ENCODE measurements at regions not wholly inside any gene's neighbourhood (a gene's known extent, or its start where the extent isn't known, plus 50 kb on each side); places are given as distances from the start of the nearest gene placed in this dataset.

DNA sequence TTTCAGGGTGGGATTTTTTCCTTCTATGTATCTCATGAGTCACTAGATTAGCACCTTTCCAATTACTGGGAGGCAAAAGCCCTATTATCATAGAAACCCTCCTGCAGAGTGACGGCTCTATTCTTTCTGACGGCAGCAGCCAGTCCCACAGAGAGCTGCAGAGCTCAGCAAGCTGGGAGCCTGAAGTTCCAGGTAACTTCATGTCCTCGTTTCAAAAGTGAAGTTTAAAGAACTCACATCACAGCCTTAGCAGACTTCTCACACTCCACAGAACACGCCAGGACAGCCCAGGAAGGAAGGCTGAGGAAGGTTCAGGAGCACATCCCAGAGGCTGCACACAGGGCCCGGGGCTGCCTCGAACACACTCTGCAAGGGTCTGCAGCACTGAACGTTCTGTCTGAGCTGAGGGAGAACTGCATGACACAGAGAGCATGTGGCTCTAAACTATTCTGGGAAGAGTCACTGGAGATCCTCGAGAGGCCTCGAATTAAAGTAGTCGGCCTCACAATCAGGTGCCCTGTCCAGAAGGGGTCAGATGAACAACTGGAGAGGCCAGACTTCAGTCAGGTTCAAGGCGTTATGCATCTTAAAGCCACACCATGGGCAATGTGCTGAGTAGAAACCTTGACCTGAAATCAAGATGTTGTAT, 104.2 kb upstream of the DRD2 start:
- no peak for DNase-seq

DNA sequence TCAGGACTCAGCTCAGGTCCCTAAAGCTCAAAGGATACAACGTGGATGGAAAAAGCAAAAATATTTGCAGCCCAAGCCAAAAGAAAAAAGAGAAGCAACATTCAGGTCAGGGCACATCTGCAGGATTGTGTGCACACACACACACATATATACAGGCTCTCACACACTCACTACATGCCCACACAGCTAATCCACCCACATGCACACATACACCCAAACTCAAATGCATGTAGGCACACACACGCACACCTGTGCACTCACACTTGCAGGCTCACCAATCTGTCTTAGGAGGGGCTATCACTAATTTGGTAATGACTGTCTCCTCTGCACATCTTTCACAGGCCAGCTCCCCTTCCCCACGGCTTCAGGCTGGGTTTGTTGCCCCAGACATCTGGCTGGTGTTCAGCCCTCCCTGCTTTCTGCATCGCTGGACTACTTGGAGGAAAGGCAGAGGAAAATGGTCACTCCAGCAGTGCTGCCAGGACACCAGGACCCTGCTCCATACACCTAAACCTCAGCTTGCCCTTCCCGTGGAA, 103.6 kb upstream of the DRD2 start:
- DNase-seq, result no peak

DNA sequence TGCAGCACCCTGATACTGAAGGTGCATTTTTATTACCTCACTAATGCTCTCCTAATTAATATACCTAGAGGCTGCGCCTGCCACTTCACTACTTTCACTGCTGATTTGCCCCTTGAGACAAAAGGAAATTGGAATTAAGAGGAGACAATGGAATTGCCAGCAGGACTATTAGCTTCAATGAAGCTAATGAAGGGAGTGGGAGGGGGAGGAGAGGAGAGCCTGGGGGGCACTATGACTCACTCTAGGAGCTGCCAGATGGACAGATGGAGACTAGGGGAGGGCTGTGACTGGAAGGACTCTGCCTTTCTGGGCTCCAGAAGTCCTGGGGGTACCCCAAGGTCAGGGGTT, 102.8 kb upstream of the DRD2 start:
- DNase-seq, result no peak

DNA sequence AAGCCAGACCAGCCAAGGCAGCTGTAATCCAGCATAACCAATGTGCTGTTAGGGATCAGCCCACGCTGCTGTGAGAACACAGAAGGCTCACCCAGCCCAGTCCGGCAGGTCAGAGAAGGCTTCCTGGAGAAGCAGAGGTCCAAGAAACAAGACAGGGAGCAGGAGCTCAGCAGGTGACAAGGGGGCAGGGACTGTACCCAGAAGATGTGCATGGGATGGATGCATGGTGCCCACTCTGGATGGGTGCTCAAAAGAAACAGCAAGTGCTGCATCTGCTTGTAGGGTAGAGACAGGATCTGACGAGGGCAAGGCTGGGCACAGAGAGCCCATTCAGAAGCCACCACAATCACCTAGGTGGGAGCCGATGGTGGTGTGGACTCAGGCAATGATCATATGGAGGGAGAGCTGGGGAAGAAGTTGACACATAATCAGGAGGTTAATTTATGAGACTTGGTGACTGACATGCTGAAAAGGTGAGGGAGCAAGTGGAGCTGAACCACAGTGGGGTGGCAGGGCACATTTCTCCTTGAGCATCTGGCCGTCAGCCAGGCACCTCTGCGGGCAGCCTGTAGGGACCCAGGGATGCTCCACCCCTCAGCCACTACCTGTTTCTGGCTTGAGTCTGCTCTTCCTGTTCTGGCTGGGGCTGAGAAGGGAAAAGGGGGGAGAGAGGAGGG, 102.3 kb upstream of the DRD2 start:
- peak; percentile 92 for DNase-seq

DNA sequence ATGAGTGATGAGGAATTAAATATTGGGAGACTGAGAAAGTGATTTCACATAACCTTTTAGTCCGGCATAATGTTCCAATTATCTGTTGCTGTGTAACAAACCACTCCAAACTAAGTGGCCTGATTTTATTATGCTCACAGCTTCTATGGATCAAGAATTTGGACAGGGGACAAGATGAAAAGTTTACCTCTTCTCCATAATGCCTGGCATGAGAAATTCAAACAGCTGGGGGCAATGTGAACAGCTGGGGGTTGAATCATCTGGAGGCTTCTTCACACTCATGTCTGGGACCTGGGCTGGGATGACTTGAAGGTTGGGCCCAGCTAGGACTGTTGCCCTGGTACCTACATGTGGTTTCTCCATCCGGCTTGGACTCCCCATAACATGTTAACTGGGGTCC, 99.4 kb upstream of the DRD2 start:
- DNase-seq, result peak; percentile 21

DNA sequence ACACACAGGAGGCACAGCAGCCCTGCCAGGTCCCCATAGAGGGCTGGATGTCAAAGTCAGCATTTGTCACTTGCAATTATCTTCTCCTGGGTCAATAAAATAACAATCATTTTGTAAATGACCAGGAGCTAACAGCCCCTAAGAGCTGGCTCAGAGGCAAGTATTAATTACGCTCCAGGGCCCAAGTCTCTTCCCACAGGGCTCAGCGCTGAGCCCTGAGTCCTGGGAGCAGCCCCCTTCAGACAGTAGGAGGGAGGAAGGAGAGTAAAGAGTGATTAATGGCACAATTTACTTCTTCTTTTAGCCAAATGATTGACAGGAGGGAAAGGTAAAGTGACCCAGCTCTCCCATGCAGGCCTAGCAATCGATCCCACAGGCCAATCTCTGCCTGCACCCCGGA, 99.0 kb upstream of the DRD2 start:
- no peak for DNase-seq

DNA sequence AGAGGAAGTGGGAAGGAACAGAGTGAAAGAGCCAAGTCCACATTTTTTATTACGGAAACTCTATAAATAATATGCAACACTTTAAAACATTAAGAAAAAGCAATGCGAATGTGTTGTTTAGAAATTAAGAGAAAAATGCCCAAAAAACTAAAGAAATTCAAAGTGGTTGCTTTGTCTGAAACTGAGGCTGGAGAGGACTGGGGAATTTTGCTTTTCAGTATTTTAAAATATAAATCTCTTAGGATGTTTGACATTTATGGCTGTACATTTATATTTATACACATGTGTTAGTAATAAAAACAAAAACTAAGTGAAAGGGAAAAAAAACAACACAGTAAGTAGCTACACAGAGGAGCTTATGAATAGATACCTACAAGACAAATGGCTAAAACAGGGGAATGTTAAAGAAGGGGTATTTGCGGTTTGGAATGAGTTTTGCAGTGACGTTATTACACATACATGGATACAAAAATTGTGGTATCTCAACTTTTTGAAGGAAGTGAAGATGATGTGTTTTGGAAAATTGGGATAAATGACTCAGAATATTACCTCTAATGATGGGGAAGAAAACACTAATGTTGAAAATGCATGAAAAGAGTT, 97.0 kb upstream of the DRD2 start:
- DNase-seq, result no peak

DNA sequence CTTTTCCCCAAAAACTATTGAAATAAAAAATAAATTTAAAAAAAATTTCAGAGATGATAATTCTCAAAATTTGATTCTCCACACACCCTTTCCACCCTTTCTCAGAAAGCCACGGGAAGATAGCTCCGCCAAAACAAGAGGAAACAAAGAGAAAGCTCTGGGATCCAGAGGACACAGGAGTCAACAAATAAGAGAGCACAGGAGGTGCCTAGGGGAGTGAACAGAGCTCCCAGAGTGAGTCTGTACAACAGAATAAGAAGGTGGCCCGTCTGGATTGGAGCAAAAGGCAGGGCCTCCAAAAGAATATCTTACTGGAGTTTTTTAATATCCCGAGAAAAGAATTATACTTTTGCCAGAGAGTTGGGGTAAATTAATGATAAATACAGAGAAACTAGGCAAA, 96.3 kb upstream of the DRD2 start:
- DNase-seq, result no peak

DNA sequence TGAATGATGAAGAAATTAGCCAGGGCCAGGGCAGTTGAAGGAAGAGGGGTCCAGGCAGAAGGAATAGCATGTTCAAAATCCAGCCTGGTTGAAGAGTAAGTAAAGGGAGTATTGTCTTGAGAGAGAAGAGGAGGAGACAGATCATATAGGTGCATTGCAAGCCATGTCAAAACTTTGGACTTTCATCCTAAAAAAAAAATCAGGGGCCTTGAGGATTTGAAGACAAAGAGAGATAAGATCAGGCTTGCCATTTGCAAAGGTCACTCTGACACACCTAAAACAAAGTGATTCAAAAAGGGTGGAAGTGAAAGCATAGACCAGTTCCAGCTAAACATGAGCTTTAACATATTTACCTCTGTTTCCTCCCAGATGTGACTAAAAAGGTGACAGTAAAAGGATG, 95.7 kb upstream of the DRD2 start:
- no peak for DNase-seq

DNA sequence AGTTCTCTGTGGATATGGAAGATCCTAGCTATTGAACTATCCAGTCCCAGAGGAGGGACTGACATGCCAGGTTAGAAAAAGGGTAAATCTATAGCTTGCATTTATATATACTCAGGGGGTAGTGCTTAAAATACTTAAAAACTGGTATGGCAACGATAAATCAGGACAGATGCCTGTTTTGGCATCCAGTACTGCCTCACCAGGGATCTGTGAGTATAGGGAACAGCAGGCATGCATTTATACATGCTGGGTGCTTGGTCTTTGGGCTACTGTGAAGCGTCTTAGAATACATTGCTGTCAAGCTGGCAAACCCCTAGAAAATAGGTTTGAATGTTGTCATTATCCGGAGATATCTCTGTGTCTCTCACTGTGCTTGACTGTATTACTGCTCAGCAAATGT, 94.2 kb upstream of the DRD2 start:
- no peak for DNase-seq

DNA sequence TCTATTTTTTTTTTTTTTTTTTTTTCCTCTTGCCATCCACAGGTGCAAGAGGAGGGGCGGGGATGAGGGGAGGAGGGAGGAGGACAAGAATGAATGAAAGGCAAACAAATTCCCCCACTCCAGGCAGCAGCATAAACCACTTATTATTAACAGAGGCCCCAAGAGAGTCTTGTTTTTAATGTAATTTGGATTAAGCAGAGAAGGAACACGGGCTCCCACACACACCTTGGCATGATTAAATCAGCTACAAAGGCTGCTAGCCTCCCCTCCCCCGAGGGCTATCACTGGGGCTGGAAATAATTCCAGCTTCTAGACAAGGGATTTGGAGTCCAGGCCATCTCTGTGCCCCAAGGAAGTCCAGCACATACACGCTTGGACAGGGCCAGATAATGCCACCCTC, 93.4 kb upstream of the DRD2 start:
- peak; percentile 90 for DNase-seq

DNA sequence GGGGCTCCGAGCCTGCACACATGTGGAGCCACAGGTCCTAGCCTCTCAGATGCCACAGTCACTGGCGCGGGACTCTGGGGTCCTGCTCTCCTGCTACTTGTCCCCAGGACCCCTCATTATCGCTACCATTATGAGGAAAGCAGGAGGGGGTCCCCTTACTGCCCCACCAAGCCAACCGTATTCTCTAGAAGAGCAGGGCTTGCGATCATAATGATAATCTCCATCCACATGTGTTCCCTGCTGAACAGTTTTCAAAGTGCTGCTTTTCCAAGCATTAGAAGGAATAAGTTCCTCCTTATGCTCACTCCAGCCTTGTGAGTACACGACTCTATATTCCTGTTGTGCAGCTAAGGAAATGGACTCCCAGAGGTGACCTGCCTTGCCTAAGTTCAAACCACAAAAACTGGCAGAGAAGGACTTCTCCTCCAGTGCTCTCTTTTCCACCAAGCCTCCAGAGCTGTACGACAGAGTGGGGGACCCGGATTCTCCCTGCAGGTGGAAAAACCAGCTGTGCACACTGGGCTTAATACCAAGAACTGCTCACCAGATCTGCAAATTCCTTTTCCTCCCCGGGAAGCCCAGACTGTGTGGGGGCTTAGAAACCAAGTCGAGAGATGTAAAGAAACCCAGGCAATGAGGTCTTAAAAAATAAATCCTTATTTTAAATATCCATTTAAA, 92.8 kb upstream of the DRD2 start:
- peak; percentile 47 for DNase-seq

DNA sequence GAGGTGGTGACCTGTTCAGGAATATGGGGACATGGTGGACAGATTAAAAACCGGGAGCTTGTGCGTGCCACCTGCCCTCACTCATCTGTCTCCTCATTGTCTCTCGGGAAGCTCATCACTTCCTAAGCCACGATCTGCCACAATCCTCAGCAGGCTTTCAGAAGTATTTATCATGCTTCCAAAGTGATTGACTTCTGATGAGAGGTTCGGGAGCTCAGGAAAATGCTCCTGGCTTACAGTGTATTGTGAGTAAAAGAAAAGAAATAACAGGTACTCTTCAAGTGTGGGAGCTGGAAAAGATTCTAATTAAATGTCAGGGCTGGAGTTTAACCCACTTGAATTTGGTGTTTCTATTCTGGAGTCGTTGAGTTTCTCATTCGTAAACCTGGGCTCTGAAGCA, 91.9 kb upstream of the DRD2 start:
- DNase-seq, result no peak

DNA sequence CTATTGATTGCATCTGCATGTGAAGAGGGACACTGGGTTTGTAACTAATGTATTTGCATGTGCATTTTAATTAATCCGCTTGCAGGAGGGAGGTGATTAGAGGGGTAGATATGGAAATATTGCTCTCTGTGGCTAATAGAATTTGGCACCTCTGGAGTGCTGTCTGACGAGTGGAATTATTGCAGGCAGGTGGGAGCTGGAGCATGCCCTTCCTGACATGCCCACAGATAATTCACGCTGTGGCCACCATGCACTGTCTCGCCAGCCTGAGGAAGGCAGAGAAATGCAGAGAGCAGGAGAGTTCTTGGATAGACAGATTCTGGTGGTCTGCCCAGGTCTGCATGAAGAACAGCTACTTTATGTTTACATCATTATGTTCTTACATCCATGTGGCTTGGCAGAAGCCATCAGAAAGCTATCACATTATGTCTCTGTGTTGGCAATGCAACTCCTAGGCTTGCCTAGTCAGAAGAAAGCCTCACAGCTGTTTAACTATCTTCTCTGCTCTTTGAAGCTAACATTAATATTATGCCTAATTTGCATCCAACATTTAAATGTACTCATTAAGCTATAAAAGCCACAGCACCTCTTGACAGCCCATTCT, 89.4 kb upstream of the DRD2 start:
- DNase-seq, result no peak

DNA sequence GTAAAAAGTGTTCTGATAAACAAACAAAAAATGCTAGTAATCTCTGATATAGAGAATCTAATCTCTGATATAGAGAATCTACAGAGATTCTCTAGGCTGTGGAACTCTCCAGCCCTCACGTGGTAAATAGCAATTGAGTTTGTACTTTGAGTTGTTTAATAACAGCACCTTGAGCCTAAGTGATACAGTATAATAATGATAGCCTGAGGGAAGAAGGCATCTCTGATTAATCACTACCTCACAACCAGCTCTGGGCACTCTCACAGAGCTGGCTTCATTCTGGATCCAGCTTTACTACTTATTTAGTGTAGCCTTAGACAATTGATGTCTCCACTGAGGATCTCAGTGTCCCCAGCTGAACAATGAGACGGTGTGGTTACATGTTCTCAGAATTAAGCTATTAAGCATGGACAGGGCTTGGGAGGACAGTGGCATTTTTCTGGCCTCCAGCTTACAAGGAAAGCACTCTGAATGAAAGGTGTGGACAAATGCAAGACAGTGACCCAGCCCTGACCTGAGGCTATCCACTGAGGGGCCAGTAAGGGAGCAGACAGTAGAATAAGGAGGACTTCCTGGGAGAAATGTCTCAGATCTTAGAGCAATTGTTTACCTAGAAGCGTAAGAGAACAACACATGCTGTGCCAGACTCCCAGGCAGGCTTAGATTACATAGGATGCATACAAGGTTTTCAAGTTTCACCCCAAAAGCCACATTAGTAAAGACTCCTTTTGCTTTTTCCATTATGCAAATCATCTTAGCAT, 88.7 kb upstream of the DRD2 start:
- no peak for DNase-seq

DNA sequence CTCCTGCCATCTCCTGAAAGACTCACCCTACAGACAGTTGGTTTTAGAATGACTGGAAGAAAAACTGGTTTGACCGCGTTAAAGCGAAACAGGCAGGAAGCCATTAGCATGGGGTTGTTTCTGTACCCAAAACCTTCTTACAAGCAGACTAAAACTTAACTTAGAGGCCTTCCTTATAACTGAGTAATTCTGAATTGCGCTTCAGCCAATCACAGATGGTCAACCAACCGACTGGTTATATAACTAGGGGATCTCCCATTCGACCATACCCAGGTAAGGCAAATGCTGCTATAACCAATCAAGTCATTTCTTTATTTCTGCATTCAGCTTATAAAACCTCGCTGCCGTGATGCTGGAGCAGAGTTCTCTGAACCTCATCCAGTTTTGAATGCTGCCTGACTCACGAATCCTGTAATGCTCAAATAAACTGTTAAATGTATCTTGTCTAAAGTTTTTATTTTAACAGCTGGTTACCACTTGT, 87.8 kb upstream of the DRD2 start:
- no peak for DNase-seq

DNA sequence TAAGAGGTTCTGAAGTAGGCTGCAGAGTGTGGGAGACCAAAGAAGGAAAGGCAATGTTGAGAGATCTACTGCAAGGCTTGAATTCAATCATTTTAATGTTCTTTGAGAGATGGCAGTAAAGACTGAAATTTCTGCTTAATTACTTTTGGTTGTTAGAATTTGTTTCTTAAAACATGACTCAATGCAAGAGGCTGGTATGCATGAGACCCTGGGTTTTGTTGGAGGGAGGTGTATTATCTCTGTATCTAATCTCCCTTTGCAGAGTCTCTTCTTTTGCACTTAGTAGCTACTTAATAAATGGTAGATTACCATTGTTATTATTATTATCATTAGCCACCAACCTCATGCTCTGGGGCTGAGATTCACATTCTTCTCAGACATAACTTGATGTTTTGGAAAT, 87.4 kb upstream of the DRD2 start:
- DNase-seq, result peak; percentile 19

DNA sequence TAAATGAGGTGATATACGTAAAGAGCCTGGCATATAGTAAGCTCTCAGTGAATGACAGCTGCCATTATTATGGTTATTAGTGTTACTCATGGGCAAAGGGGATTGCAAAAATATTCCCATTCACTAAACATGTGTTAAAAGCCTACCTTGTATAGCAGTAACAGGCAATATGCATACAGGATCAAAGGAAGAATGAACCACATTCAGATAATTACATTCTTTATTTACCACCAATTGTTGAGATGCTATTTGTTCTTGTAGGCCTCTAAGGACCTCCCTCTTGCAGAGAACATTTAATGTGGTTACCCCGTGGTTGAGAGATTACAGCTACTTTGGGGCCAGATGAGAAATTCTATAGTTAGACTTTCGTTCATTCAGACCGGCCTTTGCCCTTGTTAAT, 82.7 kb upstream of the DRD2 start:
- DNase-seq, result no peak

DNA sequence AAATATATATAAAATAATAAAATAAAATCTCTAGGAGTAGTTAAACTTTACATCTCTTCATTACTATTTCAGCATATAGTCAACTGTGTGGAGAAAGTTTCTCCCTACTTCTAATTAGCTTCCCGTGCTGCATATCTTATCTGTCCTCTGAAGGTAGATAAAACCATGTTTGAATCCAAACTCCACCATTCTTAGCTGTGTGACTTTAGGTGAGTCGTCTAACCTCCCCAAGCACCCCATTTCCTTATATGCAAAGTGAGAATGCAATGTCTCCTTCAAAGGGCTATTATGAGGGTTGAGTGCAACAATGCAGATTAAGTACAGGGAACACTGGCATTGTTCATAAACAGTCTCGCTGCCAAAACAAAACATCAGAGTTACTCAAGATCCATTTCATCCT, 80.8 kb upstream of the DRD2 start:
- DNase-seq, result no peak

DNA sequence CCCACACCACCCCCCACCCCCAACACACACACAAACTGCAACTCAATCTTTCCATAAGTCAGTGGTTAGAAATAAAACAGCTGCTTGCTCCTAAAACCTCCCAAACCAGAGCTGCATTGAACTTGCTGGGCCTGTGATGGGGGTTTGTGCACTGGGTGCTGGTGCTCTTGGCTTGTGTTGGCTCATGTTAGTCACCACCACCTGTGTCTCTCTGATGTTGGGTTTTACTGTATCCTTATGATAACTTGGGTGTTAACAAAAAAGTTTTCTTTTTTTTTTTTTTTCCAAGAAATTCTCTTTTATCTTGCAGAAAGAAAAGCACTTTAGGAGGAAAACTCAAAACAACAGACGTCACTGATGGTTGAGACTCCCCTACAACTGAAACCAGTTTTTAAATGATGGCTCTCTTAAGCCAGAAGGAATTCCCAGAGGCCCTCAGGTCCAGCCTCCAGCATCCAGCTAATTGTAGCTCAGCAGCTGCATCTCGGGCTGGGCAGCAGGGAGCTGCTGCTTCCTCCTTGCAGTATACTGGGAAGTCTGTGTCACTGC, 79.9 kb upstream of the DRD2 start:
- DNase-seq, result no peak

DNA sequence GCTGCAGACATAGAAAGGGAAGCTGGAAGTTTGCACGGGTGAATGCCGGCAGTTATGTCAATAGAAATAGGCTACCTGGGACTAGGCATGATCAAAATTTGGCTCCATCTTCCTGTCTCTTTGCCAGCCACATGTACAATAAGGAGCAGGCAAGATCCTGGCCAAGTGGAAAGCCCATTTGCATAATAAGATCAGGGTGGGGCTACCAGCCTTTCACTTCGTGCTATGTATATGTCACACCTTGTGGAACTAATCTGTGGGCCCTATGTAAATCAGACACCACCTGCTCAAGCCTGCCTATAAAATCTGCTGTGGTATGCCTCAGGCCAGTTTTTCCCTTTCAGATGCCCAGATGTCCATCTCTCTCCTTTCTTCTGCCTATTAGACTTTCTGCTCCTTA, 79.3 kb upstream of the DRD2 start:
- DNase-seq, result peak; percentile 46

DNA sequence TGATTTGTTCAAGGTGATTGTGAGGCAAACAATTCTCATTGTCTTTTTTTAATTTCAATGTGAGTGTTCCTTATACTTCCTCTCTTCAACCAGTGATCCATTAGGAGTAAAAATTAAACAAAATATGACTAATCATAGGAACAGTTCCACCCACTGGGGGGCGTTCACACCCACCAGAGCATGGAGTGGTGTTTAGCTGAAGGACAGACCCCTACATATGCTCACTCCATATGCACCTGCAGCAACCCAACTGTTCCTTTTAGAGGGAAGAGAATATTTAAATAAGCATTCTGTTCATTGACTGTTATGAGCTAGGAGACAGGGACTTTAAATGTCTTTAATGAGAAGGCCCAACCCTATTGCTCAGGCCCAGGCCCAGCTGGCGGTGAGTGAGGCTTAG, 78.7 kb upstream of the DRD2 start:
- peak; percentile 20 for DNase-seq

Measured in DMS79 treated with DMSO at 0.1 percent for 48 hours (cell line).